ENCODE measurements at regions not wholly inside any gene's neighbourhood (a gene's known extent, or its start where the extent isn't known, plus 50 kb on each side); places are given as distances from the start of the nearest gene placed in this dataset.

GRCh38 chrX:122517786-122518185 lies 666.3 kb upstream of the GRIA3 start (continued):
- no peak for TF ChIP-seq RELB (IDR thresholded peaks at IDR 0.05; ENCODE audit: low read depth)

- H3K27ac ChIP-seq (ENCODE audit: control insufficient read depth, insufficient read depth): no peak overlapping the region
- POLR2A ChIA-PET: no interaction called here
- no peak for ATAC-seq
- in situ Hi-C loops (cut with MboI): no loop called here
- no peak for TF ChIP-seq YY1 (IDR thresholded peaks at IDR 0.05; ENCODE audit: low read depth, low read length)
- no peak for TF ChIP-seq SPI1 (IDR thresholded peaks at IDR 0.05; ENCODE audit: borderline replicate concordance, insufficient read depth, low read depth, low read length)
- no peak for TF ChIP-seq POLR2AphosphoS2 (IDR thresholded peaks at IDR 0.05; ENCODE audit: low read depth, low read length)
- no peak for TF ChIP-seq ATF7 (IDR thresholded peaks at IDR 0.05; ENCODE audit: low read depth)
- no peak for TF ChIP-seq CREM (IDR thresholded peaks at IDR 0.05; ENCODE audit: low read depth)
- no peak for TF ChIP-seq NFIC (IDR thresholded peaks at IDR 0.05; ENCODE audit: low read depth, low read length)
- no peak for TF ChIP-seq LARP7 (IDR thresholded peaks at IDR 0.05)
- no peak for TF ChIP-seq E4F1 (IDR thresholded peaks at IDR 0.05; ENCODE audit: borderline replicate concordance, partially characterized antibody)
- H3K4me2 ChIP-seq (ENCODE audit: control insufficient read depth, insufficient read depth): no peak overlapping the region
- no peak overlapping the region for H2AFZ ChIP-seq (ENCODE audit: control insufficient read depth, low read depth, low read length)
- H3K4me3 ChIP-seq: no peak overlapping the region
- no peak for DNase-seq (ENCODE audit: low read depth, low spot score)
- H3K36me3 ChIP-seq (ENCODE audit: control insufficient read depth in 2 of 2, insufficient read depth in 2 of 2, low read length in 1 of 2): no peaks in the 10 kb centered on the region
- H4K20me1 ChIP-seq (ENCODE audit: control insufficient read depth, insufficient read depth): no peaks in the 10 kb centered on the region
- SMC1A ChIA-PET (ENCODE audit: uncharacterized antibody, unreplicated experiment): no interaction called here
- RAD21 ChIA-PET (ENCODE audit: unreplicated experiment): no interaction called here
- FAIRE-seq: no peak
- no peak overlapping the region for H3K9ac ChIP-seq (ENCODE audit: control insufficient read depth, insufficient read depth, low read length)
- no peaks in the 10 kb centered on the region for H3K79me2 ChIP-seq (ENCODE audit: control insufficient read depth, insufficient read depth, low read length)
- H3K9me3 ChIP-seq (replicated peaks; ENCODE audit: control insufficient read depth, insufficient read depth, low read length): no peaks in the 10 kb centered on the region
- H3K4me1 ChIP-seq (ENCODE audit: control insufficient read depth, insufficient read depth, low read length): no peaks in the 10 kb centered on the region
- BruUV-seq (replicated peaks): no TSS peak
- CTCF ChIA-PET: no interaction called here
- intact Hi-C loops (cut with micrococcal nuclease; ENCODE audit: unreplicated experiment): no loop called here
- H3K27me3 ChIP-seq (replicated peaks in 1 of 2; ENCODE audit: control insufficient read depth in 2 of 2, insufficient read depth in 2 of 2, low read length in 1 of 2): no peaks in the 10 kb centered on the region
These were observed 638.3 kb upstream of the GRIA3 start for GRCh38 chrX:122545778-122546177.

Measured in GM12878 (cell line).